ENCODE measurements at regions not wholly inside any gene's neighbourhood (a gene's known extent, or its start where the extent isn't known, plus 50 kb on each side); places are given as distances from the start of the nearest gene placed in this dataset.

DNA sequence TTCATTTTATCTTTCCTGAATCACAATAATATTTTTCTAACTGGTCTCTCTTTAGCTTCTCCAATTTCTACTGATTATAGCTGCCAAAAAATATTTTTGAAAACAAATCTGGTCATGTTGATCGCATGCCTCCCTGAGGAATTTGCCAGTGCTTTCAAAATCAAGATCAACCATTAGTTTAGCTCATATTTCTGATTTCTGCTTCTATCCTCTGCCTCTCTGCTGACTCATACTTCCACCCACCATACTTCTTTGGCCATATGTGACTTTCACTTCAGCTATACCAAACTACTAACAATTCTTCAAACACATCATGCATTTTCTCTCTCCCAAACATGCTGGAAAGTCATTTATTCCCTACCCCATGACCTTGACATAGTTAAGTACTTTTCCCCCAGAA lies 636.5 kb downstream of the TLE1 start:
- H3K9ac ChIP-seq (replicated peaks in 1 of 4; ENCODE audit: extremely low read depth in 1 of 4, low read depth in 3 of 4, low read length in 3 of 4) = no peak overlapping the region
- no peak overlapping the region for H2BK5ac ChIP-seq (ENCODE audit: low read depth, low read length)
- H2AK5ac ChIP-seq (ENCODE audit: low read depth, low read length) = no peak overlapping the region
- H4K5ac ChIP-seq (ENCODE audit: insufficient read length, low read depth, low read length) = no peak overlapping the region
- H4K20me1 ChIP-seq (replicated peaks in 1 of 2; ENCODE audit: control insufficient read depth in 1 of 2, insufficient read depth in 2 of 2, low read length in 2 of 2) = no peaks in the 10 kb centered on the region
- TF ChIP-seq SUZ12 (IDR thresholded peaks at IDR 0.05; ENCODE audit: low read length) (no peak), RFX5 (IDR thresholded peaks at IDR 0.05; ENCODE audit: borderline replicate concordance, low read depth, low read length) (no peak), RXRA (IDR thresholded peaks at IDR 0.05; ENCODE audit: insufficient read depth, low read depth, low read length) (no peak), JUN (IDR thresholded peaks at IDR 0.05; ENCODE audit: low read depth, low read length) (no peak), GTF2F1 (IDR thresholded peaks at IDR 0.05; ENCODE audit: borderline replicate concordance, low read depth, low read length) (no peak), POU5F1 (IDR thresholded peaks at IDR 0.05; ENCODE audit: low read depth, low read length) (no peak), CBX5 (IDR thresholded peaks at IDR 0.05; ENCODE audit: low read depth, low read length) (no peak), E2F6 (IDR thresholded peaks at IDR 0.05) (no peak)
- no peak overlapping the region for H2BK20ac ChIP-seq (ENCODE audit: low read length)
- DNase-seq (ENCODE audit: low read depth in 1 of 2, low spot score in 2 of 2) (no peak), FAIRE-seq (no peak)
- H3K4me1 ChIP-seq (replicated peaks in 1 of 4; ENCODE audit: control insufficient read depth in 3 of 4, insufficient read depth in 4 of 4, low read length in 3 of 4) = no peaks in the 10 kb centered on the region
- no peak overlapping the region for H4K8ac ChIP-seq (ENCODE audit: extremely low read depth, insufficient read depth, low read length)
- no peaks in the 10 kb centered on the region for H3K27me3 ChIP-seq (replicated peaks in 1 of 4; ENCODE audit: control insufficient read depth in 3 of 4, extremely low read depth in 1 of 4, insufficient read depth in 3 of 4, low read length in 3 of 4)
- CTCF ChIA-PET (ENCODE audit: partially characterized antibody) = no interaction called here
- H2BK12ac ChIP-seq (ENCODE audit: low read depth, low read length) = no peak overlapping the region
- 89% methylated on average over 1 of the region's 1 CpG; no CpG with 5 or more reads in 1 of the 2 experiments for WGBS, 2 experiments (ENCODE audit: extremely low coverage in 1 of 2, insufficient coverage in 1 of 2, insufficient read length in 1 of 2, insufficient replicate concordance in 2 of 2, low coverage in 1 of 2, low lambda C conversion rate in 2 of 2, missing lambda C conversion rate in 1 of 2)
- H2AFZ ChIP-seq (ENCODE audit: low read length) = no peak overlapping the region
- no peaks in the 10 kb centered on the region for H3K9me3 ChIP-seq (ENCODE audit: insufficient read depth in 2 of 2, low read depth in 1 of 2, low read length in 1 of 2)
- H2BK120ac ChIP-seq (replicated peaks; ENCODE audit: low read depth, low read length) = no peak overlapping the region
- H3K18ac ChIP-seq (ENCODE audit: extremely low read depth, low read length) = no peak overlapping the region
- H4K91ac ChIP-seq (replicated peaks; ENCODE audit: insufficient read length, low read length) = no peak overlapping the region
- H2BK15ac ChIP-seq (ENCODE audit: low read length) = no peak overlapping the region
- H3K36me3 ChIP-seq (ENCODE audit: control insufficient read depth in 2 of 4, insufficient read depth in 4 of 4, low read length in 3 of 4) = no peaks in the 10 kb centered on the region
- H3K23ac ChIP-seq (ENCODE audit: insufficient read length) = no peak overlapping the region
- H3K27ac ChIP-seq (ENCODE audit: low read depth, low read length) = no peak overlapping the region
- no peak overlapping the region for H3K4ac ChIP-seq (replicated peaks; ENCODE audit: insufficient read length, low read depth, low read length)
- POLR2A ChIA-PET (ENCODE audit: partially characterized antibody) = no interaction called here
- no peaks in the 10 kb centered on the region for H3K79me2 ChIP-seq (ENCODE audit: control insufficient read depth in 1 of 2, insufficient read depth in 2 of 2, low read length in 2 of 2)
- no peak overlapping the region for H3K4me2 ChIP-seq (ENCODE audit: insufficient read depth in 1 of 2, low read depth in 2 of 2, low read length in 2 of 2)
- no peak overlapping the region for H3K14ac ChIP-seq (ENCODE audit: insufficient read length)
- no peak overlapping the region for H3K56ac ChIP-seq (replicated peaks; ENCODE audit: insufficient read length, low read depth, low read length)
- H3K79me1 ChIP-seq (ENCODE audit: low read depth, low read length) = no peaks in the 10 kb centered on the region
- H3K23me2 ChIP-seq (ENCODE audit: low read depth, low read length) = no peaks in the 10 kb centered on the region
- H3K4me3 ChIP-seq (ENCODE audit: extremely low read depth in 1 of 4, insufficient read depth in 2 of 4, low read depth in 3 of 4, low read length in 4 of 4) = no peak overlapping the region
